K562 (cell line): ENCODE measurements at regions not wholly inside any gene's neighbourhood (a gene's known extent, or its start where the extent isn't known, plus 50 kb on each side); places are given as distances from the start of the nearest gene placed in this dataset.

ENCODE experiments used
- ATAC-seq: fragments of 200-7000 bp; cut with Tn5 transposase; 3 replicates; pipeline ENCODE4 v1.9.1; 2020; ENCODE audit warnings: moderate library complexity
- BruUV-seq: library from RNA; stranded (reverse); fragments of 400-500 nt; replicated peaks from 2 replicates; lab custom pipeline; 2021; lab: Mats Ljungman, UMichigan
- CTCF ChIA-PET: fragments of 300-600 bp; formaldehyde crosslinking; extraction: SDS; loops from one replicate; lab custom pipeline; 2021; ENCODE audit warnings: low intra/inter-chr PET ratio; lab: Yijun Ruan, JAX
- POLR2A ChIA-PET: fragments of 300-600, 350-650 bp; sonication (Branson Sonifier 250); formaldehyde crosslinking; extraction: SDS; loops from one replicate; lab custom pipeline; 2021; ENCODE audit warnings: antibody characterized with exemption, inconsistent platforms; lab: Yijun Ruan, JAX
- DNase-seq, 4 experiments: peaks; one replicate each; pipeline versions ENCODE4 v3.0.0 to v3.0.0-alpha.2; 2011 to 2018; ENCODE audit warnings: low spot score in 3 of 4, mixed read lengths in 3 of 4; ENCODE audit errors: extremely low read depth in 1 of 4
- FAIRE-seq: peaks from 2 replicates; lab custom pipeline; 2011; peaks lifted over from hg19 to GRCh38; lab: Jason Lieb, UNC
- H2AFZ ChIP-seq: 2 replicates; pipeline ENCODE4 v1.6.0; 2011; ENCODE audit warnings: low read depth, low read length, control low read depth, inconsistent platforms
- H3K27ac ChIP-seq: fragments of 200-600 bp; 3 replicates; pipeline ENCODE4 v1.8.0; 2011; ENCODE audit warnings: low read depth, mild to moderate bottlenecking, control low read depth, inconsistent platforms, low read length, moderate library complexity, mixed read lengths; ENCODE audit errors: extremely low read depth
- H3K27me3 ChIP-seq, 2 experiments: fragments of 300-600 bp in 1 of 2; 2 replicates in 1 of 2; 3 replicates in 1 of 2; pipeline versions ENCODE4 v1.6.0 to v1.8.0; 2011; ENCODE audit warnings: inconsistent platforms in 2 of 2, low read length in 2 of 2, mild to moderate bottlenecking in 1 of 2, mixed read lengths in 1 of 2, moderate library complexity in 1 of 2; ENCODE audit not compliant: control insufficient read depth in 2 of 2, insufficient read depth in 2 of 2
- H3K36me3 ChIP-seq: fragments of 300-600 bp; 3 replicates; pipeline ENCODE4 v1.8.0; 2011; ENCODE audit warnings: mild to moderate bottlenecking, low read length, inconsistent platforms; ENCODE audit not compliant: control insufficient read depth, insufficient read depth
- H3K4me1 ChIP-seq, 2 experiments: fragments of 200-600 bp in 1 of 2; replicated peaks in 1 of 2; 2 replicates in 1 of 2; 3 replicates in 1 of 2; pipeline versions ENCODE4 v1.5.1 to v1.8.0; 2011; ENCODE audit warnings: inconsistent platforms in 2 of 2, low read length in 2 of 2, mild to moderate bottlenecking in 1 of 2, mixed read lengths in 1 of 2, moderate library complexity in 1 of 2; ENCODE audit not compliant: control insufficient read depth in 2 of 2, insufficient read depth in 2 of 2
- H3K4me2 ChIP-seq: 2 replicates; pipeline ENCODE4 v1.6.1; 2011; ENCODE audit warnings: low read length, control low read depth, inconsistent platforms, mixed read lengths; ENCODE audit not compliant: insufficient read depth
- H3K4me3 ChIP-seq: fragments of 200-600 bp; sonication (generic), shearing (Covaris generic); 2 replicates; pipeline ENCODE4 v1.5.1; 2016; ENCODE audit warnings: control low read depth, inconsistent platforms
- H3K79me2 ChIP-seq: fragments of 200-600 bp; 3 replicates; pipeline ENCODE4 v1.8.0; 2011; ENCODE audit warnings: low read length, inconsistent platforms; ENCODE audit not compliant: control insufficient read depth, insufficient read depth
- H3K9ac ChIP-seq, 2 experiments: 2 replicates each; pipeline versions ENCODE4 v1.6.0 to v1.6.1; 2011; ENCODE audit warnings: low read depth in 2 of 2, low read length in 2 of 2, control low read depth in 1 of 2, inconsistent platforms in 1 of 2, mild to moderate bottlenecking in 1 of 2, mixed read lengths in 1 of 2; ENCODE audit not compliant: insufficient read depth in 1 of 2
- H3K9me1 ChIP-seq: one replicate; pipeline ENCODE4 v1.6.0; 2011; ENCODE audit warnings: inconsistent platforms, mild to moderate bottlenecking, low read length, moderate library complexity; ENCODE audit not compliant: control insufficient read depth, insufficient read depth
- H3K9me3 ChIP-seq: replicated peaks from 2 replicates; pipeline ENCODE4 v1.5.1; 2011; ENCODE audit warnings: low read depth, low read length, inconsistent platforms; ENCODE audit not compliant: control insufficient read depth, insufficient read depth
- H4K20me1 ChIP-seq: replicated peaks from 2 replicates; pipeline ENCODE4 v1.6.1; 2011; ENCODE audit warnings: low read length, inconsistent platforms, mixed read lengths; ENCODE audit not compliant: control insufficient read depth, insufficient read depth
- EZH2 ChIP-seq: IDR thresholded peaks from 2 replicates; pipeline ENCODE4 v1.6.1; 2012; ENCODE audit warnings: low read depth, mild to moderate bottlenecking, inconsistent platforms, low read length, borderline replicate concordance
- FOXP4 ChIP-seq: sonication (generic); formaldehyde crosslinking; IDR thresholded peaks from 2 replicates; pipeline ENCODE4 v1.8.0; 2022; ENCODE audit warnings: mild to moderate bottlenecking, missing genetic modification reagents, borderline replicate concordance
- IFI16 ChIP-seq: fragments of 250-450 bp; sonication (Bioruptor Pico); IDR thresholded peaks from 2 replicates; pipeline ENCODE4 v2.1.2; 2022; ENCODE audit warnings: mild to moderate bottlenecking, inconsistent platforms
- JUND ChIP-seq, 2 experiments: IDR thresholded peaks; 2 replicates in 1 of 2; 3 replicates in 1 of 2; pipeline ENCODE4 v1.6.1; 2011; ENCODE audit warnings: borderline replicate concordance in 2 of 2, low read depth in 2 of 2, low read length in 2 of 2, improper control_type of control experiment in 1 of 2, missing biosample characterization in 1 of 2, missing genetic modification characterization in 1 of 2, missing genetic modification reagents in 1 of 2
- RFX7 ChIP-seq: fragments of 250-450 bp; sonication (Bioruptor Pico); IDR thresholded peaks from 2 replicates; pipeline ENCODE4 v1.5.1; 2021; ENCODE audit warnings: mild to moderate bottlenecking
- SAP30 ChIP-seq: fragments of 200-600 bp; sonication (generic); IDR thresholded peaks from 2 replicates; pipeline ENCODE4 v1.6.1; 2012; ENCODE audit warnings: borderline replicate concordance, low read depth, mild to moderate bottlenecking, moderate library complexity, low read length, control low read depth, inconsistent platforms; ENCODE audit not compliant: insufficient read depth, poor library complexity, severe bottlenecking
- SRSF1 ChIP-seq: fragments of 200-400 bp; formaldehyde crosslinking; IDR thresholded peaks from 2 replicates; pipeline ENCODE4 v1.6.1; 2017; ENCODE audit warnings: mild to moderate bottlenecking, low read depth, low read length, moderate library complexity
- STAT6 ChIP-seq: sonication (generic); formaldehyde crosslinking; IDR thresholded peaks from 2 replicates; pipeline ENCODE4 v1.8.1; 2023; ENCODE audit warnings: mild to moderate bottlenecking, missing genetic modification reagents
- TCF15 ChIP-seq: fragments of 250-450 bp; sonication (Bioruptor Pico); IDR thresholded peaks from 2 replicates; pipeline ENCODE4 v1.8.0; 2022; ENCODE audit warnings: moderate library complexity, mild to moderate bottlenecking, inconsistent platforms
- ZC3H11A ChIP-seq: IDR thresholded peaks from 2 replicates; pipeline ENCODE4 v1.6.1; 2012; ENCODE audit warnings: low read depth, low read length, improper control_type of control experiment
- ZKSCAN8 ChIP-seq: fragments of 200-800 bp; sonication (Bioruptor generic); IDR thresholded peaks from 2 replicates; pipeline ENCODE4 v1.6.1; 2016; ENCODE audit warnings: missing genetic modification characterization, missing compliant biosample characterization
- ZNF347 ChIP-seq: fragments of 450-650 bp; formaldehyde crosslinking; IDR thresholded peaks from 2 replicates; pipeline ENCODE4 v1.4.0; 2020; ENCODE audit warnings: low read depth, mild to moderate bottlenecking, moderate library complexity
- ZNF507 ChIP-seq: conservative IDR thresholded peaks from 2 replicates; pipeline ENCODE4 v1.6.1; 2017; ENCODE audit warnings: missing genetic modification characterization, missing compliant biosample characterization
- ZNF717 ChIP-seq: fragments of 250-450 bp; sonication (Bioruptor Pico); IDR thresholded peaks from 2 replicates; pipeline ENCODE4 v1.5.0; 2021
- WGBS: fragments of 100-300 bp; shearing (Covaris generic); methylation state at CpG from one replicate; pipeline ENCODE4 v1.1.6; 2016; ENCODE audit warnings: low coverage, mixed read lengths; ENCODE audit not compliant: insufficient coverage; ENCODE audit errors: missing lambda C conversion rate; 5-methylcytosine and 5-hydroxymethylcytosine counted together
- in situ Hi-C: fragments of 300-500 bp; cut with MboI; formaldehyde crosslinking; loops from 4 replicates; pipeline ENCODE4 v1.15.0; 2018; ENCODE audit warnings: inconsistent platforms, mixed read lengths
- intact Hi-C: fragments of 100-400 bp; cut with micrococcal nuclease; formaldehyde crosslinking; loops from 2 replicates; pipeline ENCODE4 v1.14.2; 2022

GRCh38 chr2:42978887-42979415 is 186.6 kb upstream of the HAAO start (continued):
- TF ChIP-seq STAT6 (CRISPR knock-in tag) (no peak), ZNF507 (tag) (no peak), FOXP4 (CRISPR knock-in tag) (no peak)

- intact Hi-C loops, result loop anchor here (5.0 to 10.0 kb wide), 3 partner anchors 129 to 506 kb away; partner anchors contain the start of gene ZFP36L2
- H3K9me1 ChIP-seq, result no peaks in the 10 kb centered on the region
- BruUV-seq, result no TSS peak
- TF ChIP-seq SAP30 (no peak), EZH2 (no peak), ZNF347 (CRISPR knock-in tag) (no peak), IFI16 (CRISPR knock-in tag) (no peak), RFX7 (CRISPR knock-in tag) (no peak), ZNF717 (no peak), SRSF1 (no peak), ZC3H11A (no peak), ZKSCAN8 (CRISPR knock-in tag) (no peak), JUND (IDR thresholded peaks at IDR 0.05; ENCODE audit: borderline replicate concordance, low read depth, low read length) (no peak), JUND (tag; IDR thresholded peaks at IDR 0.05; ENCODE audit: borderline replicate concordance, low read depth, low read length) (no peak), TCF15 (CRISPR knock-in tag) (no peak)
Measured at GRCh38 chr2:42978175-42978886, 185.9 kb upstream of the HAAO start.

More at GRCh38 chr2:42978175-42978886, 185.9 kb upstream of the HAAO start:
- Histone ChIP-seq H3K4me3 (no peak overlapping the region), H3K4me2 (no peak overlapping the region), H3K36me3 (no peaks in the 10 kb centered on the region), H3K9ac (peak overlapping the region in 1 of 2 experiments; percentile 9; a peak in 2 of 4 replicates), H3K79me2 (no peaks in the 10 kb centered on the region), H2AFZ (no peak overlapping the region), H3K4me1 (peaks cover 0 to 30% of the 10 kb centered on the region in 2 experiments; a peak in 3 of 5 replicates), H4K20me1 (no peaks in the 10 kb centered on the region), H3K27ac (no peak overlapping the region), H3K27me3 (no peaks in the 10 kb centered on the region), H3K9me3 (no peaks in the 10 kb centered on the region)
- FAIRE-seq (no peak), DNase-seq (no peak), ATAC-seq (no peak)
- CTCF ChIA-PET, result no interaction called here
- WGBS, result 79% methylated on average over 5 of the region's 5 CpGs
- POLR2A ChIA-PET, result interaction anchor here (0.6 to 0.9 kb wide), 3 partner anchors 8 to 299 kb away, joined by 3 to 4 read pairs (median 3); no protein-coding TSS in a partner anchor
- in situ Hi-C loops, result loop anchor here (5.0 to 10.0 kb wide), 2 partner anchors 44 to 256 kb away; no protein-coding TSS in a partner anchor
